Neutrophil (primary cell): ENCODE measurements at regions not wholly inside any gene's neighbourhood (a gene's known extent, or its start where the extent isn't known, plus 50 kb on each side); places are given as distances from the start of the nearest gene placed in this dataset.

ENCODE experiments used
- H3K27ac ChIP-seq: fragments of 200-600 bp; sonication (generic); 2 replicates; pipeline ENCODE4 v1.5.1; 2016; ENCODE audit warnings: mild to moderate bottlenecking, moderate library complexity
- H3K27me3 ChIP-seq: fragments of 200-600 bp; sonication (generic); 2 replicates; pipeline ENCODE4 v1.6.0; 2016; ENCODE audit warnings: mild to moderate bottlenecking
- H3K36me3 ChIP-seq: fragments of 200-600 bp; sonication (generic); 2 replicates; pipeline ENCODE4 v1.5.1; 2017
- H3K4me1 ChIP-seq, 2 experiments: fragments of 200-600 bp in 1 of 2; sonication (generic) in 1 of 2; 1 replicate in 1 of 2; 2 replicates in 1 of 2; pipeline versions ENCODE4 v1.5.1 to v1.6.1; 2013 to 2016; ENCODE audit warnings: low read depth in 1 of 2, low read length in 1 of 2, mild to moderate bottlenecking in 1 of 2, moderate library complexity in 1 of 2; ENCODE audit not compliant: control insufficient read depth in 1 of 2, insufficient read depth in 1 of 2
- H3K4me3 ChIP-seq, 2 experiments: fragments of 200-600 bp in 1 of 2; sonication (generic) in 1 of 2; 1 replicate in 1 of 2; 2 replicates in 1 of 2; pipeline ENCODE4 v1.5.1; 2013 to 2016; ENCODE audit warnings: low read depth in 1 of 2, low read length in 1 of 2, mild to moderate bottlenecking in 1 of 2, moderate library complexity in 1 of 2
- H3K9me3 ChIP-seq: fragments of 200-600 bp; sonication (generic); 2 replicates; pipeline ENCODE4 v1.5.1; 2016
- CTCF ChIP-seq: fragments of 200-600 bp; sonication (generic); IDR thresholded peaks from 2 replicates; pipeline ENCODE4 v1.5.1; 2016; ENCODE audit warnings: antibody characterized with exemption

GRCh38 chr3:193793123-193793522, 200.1 kb downstream of the OPA1 start:
- TF ChIP-seq CTCF: no peak
- no peaks in the 10 kb centered on the region for H3K36me3 ChIP-seq
- no peaks in the 10 kb centered on the region for H3K4me1 ChIP-seq
- no peak overlapping the region for H3K27ac ChIP-seq
- H3K9me3 ChIP-seq: no peaks in the 10 kb centered on the region
- H3K27me3 ChIP-seq: peaks cover 5% of the 10 kb centered on the region
- no peak overlapping the region for H3K4me3 ChIP-seq

GRCh38 chr3:193794002-193794881, 201.2 kb downstream of the OPA1 start:
- Histone ChIP-seq H3K4me1 (no peaks in the 10 kb centered on the region), H3K4me3 (no peak overlapping the region), H3K36me3 (no peaks in the 10 kb centered on the region), H3K27ac (no peak overlapping the region), H3K9me3 (no peaks in the 10 kb centered on the region), H3K27me3 (peaks cover 4% of the 10 kb centered on the region)
- TF ChIP-seq CTCF: no peak

GRCh38 chr3:193795062-193795690, 202.2 kb downstream of the OPA1 start:
- H3K27me3 ChIP-seq: peaks cover 4% of the 10 kb centered on the region
- H3K36me3 ChIP-seq: no peaks in the 10 kb centered on the region
- no peak overlapping the region for H3K27ac ChIP-seq
- no peak overlapping the region for H3K4me3 ChIP-seq
- TF ChIP-seq CTCF: no peak
- no peaks in the 10 kb centered on the region for H3K4me1 ChIP-seq
- no peaks in the 10 kb centered on the region for H3K9me3 ChIP-seq

- Histone ChIP-seq H3K9me3 (no peaks in the 10 kb centered on the region), H3K36me3 (no peaks in the 10 kb centered on the region), H3K27me3 (peaks cover 4% of the 10 kb centered on the region), H3K27ac (no peak overlapping the region), H3K4me1 (no peaks in the 10 kb centered on the region), H3K4me3 (no peak overlapping the region)
- no peak for TF ChIP-seq CTCF
Observed at GRCh38 chr3:193796089-193796488, 203.1 kb downstream of the OPA1 start.

- no peaks in the 10 kb centered on the region for H3K36me3 ChIP-seq
- H3K4me3 ChIP-seq: no peak overlapping the region
- H3K27me3 ChIP-seq: peaks cover 4% of the 10 kb centered on the region
- no peak overlapping the region for H3K27ac ChIP-seq
- no peak for TF ChIP-seq CTCF
- H3K4me1 ChIP-seq: no peaks in the 10 kb centered on the region
- no peaks in the 10 kb centered on the region for H3K9me3 ChIP-seq
Observed at GRCh38 chr3:193797566-193797965, 204.6 kb downstream of the OPA1 start.
